Astrocyte of the cerebellum (primary cell): ENCODE measurements at regions not wholly inside any gene's neighbourhood (a gene's known extent, or its start where the extent isn't known, plus 50 kb on each side); places are given as distances from the start of the nearest gene placed in this dataset.
"Not testable (repeated sequence)": the region's sequence is repeated elsewhere in the genome, so short reads cannot be mapped to it uniquely, and the experiment has no call there.

Experiments used
- DNase-seq: peaks from one replicate; pipeline ENCODE4 v3.0.0-alpha.2; 2011; ENCODE audit warnings: low read depth
- H3K4me3 ChIP-seq: 2 replicates; pipeline ENCODE4 v1.5.1; 2011; ENCODE audit warnings: mild to moderate bottlenecking, low read depth, low read length, moderate library complexity
- CTCF ChIP-seq: IDR thresholded peaks from 2 replicates; pipeline ENCODE4 v1.5.1; 2012; ENCODE audit warnings: low read length, low read depth, moderate library complexity, mild to moderate bottlenecking; ENCODE audit errors: missing control alignments
- in situ Hi-C: cut with HindIII; loops from 2 replicates; pipeline ENCODE4 v1.10.0; 2017; ENCODE audit warnings: low sequenced_read_pairs

GRCh38 chr14:44453433-44454171, 53.5 kb downstream of the FSCB start:
- DNase-seq: no peak
- no peak overlapping the region for H3K4me3 ChIP-seq
- in situ Hi-C loops: no loop called here
- TF ChIP-seq CTCF: no peak

- H3K4me3 ChIP-seq, in situ Hi-C loops, DNase-seq: not testable (repeated sequence)
Observed at GRCh38 chr14:44450232-44450631, 56.9 kb downstream of the FSCB start.

- in situ Hi-C loops: no loop called here
- no peak for TF ChIP-seq CTCF
- DNase-seq: no peak
- H3K4me3 ChIP-seq: no peak overlapping the region
Observed at GRCh38 chr14:44449680-44450079, 57.4 kb downstream of the FSCB start.

- no peak for TF ChIP-seq CTCF
- in situ Hi-C loops: no loop called here
Observed at GRCh38 chr14:44448951-44449358, 58.1 kb downstream of the FSCB start.

GRCh38 chr14:44446965-44447364, 60.1 kb downstream of the FSCB start:
- no peak for TF ChIP-seq CTCF
- in situ Hi-C loops: no loop called here
- no peak for DNase-seq
- H3K4me3 ChIP-seq: no peak overlapping the region

More at GRCh38 chr14:44448951-44449358, 58.1 kb downstream of the FSCB start:
- no peak overlapping the region for H3K4me3 ChIP-seq
- no peak for DNase-seq

- H3K4me3 ChIP-seq: no peak overlapping the region
- no peak for TF ChIP-seq CTCF
- in situ Hi-C loops: no loop called here
- DNase-seq: no peak
Observed at GRCh38 chr14:44444454-44444853, 62.6 kb downstream of the FSCB start.

- no peak for DNase-seq
- no peak overlapping the region for H3K4me3 ChIP-seq
- TF ChIP-seq CTCF: no peak
- in situ Hi-C loops: no loop called here
Observed at GRCh38 chr14:44438936-44439335, 68.1 kb downstream of the FSCB start.
